Left kidney (tissue), 1 donor: ENCODE measurements at regions not wholly inside any gene's neighbourhood (a gene's known extent, or its start where the extent isn't known, plus 50 kb on each side); places are given as distances from the start of the nearest gene placed in this dataset.

Source experiments
- DNase-seq: peaks from one replicate; pipeline ENCODE4 v3.0.0-alpha.2; 2013

DNA sequence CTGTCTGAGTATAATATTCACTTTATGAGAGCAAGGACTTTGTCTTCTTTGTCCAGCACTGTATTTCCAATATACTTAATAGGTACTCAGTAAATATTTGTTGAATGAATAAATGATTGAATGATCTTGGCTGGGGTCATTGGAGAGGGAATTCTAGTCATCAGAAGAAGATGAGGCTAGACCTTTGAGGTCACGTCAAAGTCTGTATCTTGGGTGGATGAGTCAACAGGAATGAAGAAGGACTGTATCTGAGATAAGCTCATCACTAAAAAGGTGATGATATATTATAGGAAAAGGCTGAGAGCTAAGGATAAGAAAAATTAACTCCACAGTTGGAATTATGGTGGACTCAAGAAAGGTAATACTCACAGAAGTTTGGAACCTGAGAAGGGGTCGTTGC is 125.1 kb upstream of the MAGI3 start:
- DNase-seq = no peak

DNA sequence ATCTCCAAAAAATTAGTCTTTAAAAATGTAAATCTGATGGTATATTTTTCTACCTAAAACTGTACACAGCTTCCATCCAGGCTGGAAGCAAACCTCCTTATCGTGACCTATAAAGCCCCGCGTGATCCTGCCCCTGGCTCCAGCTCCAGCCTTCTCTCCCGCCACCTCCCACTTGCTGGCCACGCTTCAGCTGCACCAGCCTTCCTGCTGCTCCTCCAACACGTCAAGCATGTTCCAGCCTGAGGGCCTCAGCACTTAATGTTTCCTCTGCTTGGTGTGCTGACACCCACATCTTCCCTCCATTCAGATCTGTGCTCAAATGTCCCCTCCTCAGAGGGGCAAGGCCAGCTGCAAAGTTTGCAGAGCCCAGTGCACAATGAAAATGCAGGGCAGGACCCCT is 123.5 kb upstream of the MAGI3 start:
- peak; percentile 43 for DNase-seq

DNA sequence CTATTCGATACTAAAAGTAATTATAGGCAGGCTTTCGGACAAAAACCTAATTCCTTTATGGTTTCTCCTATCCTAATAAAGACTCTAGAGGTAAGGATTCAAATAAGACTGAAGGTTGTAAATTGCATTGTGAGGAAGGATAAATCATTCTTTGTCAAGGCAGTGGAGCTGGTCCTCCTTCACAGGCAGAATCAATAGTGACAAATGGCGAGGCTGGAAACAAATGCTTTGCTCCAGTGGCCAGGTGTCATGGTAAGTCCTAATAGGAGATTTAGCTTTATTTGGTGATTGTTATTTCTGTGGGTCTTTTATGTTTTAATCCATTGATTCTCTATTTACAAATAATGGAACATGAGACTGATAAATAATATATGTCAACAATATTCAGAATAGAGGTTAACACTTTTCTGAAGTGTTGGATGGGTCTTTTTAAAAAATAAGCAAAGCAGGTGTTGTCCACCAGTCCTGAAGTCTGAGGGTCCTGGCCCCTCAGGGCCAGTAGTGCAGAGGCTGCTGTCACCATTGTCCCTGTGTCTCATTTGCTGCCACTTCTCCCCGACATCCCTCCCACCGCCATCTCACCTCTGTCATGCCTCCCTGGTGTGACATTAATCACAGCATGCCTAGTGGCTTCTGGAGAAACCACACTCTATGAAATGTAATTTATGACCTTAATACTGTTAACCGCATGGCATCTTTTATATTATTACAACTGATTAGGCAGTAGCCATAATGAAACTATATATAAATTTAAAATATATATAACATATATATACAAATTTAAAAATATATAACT is 120.9 kb upstream of the MAGI3 start:
- no peak for DNase-seq

DNA sequence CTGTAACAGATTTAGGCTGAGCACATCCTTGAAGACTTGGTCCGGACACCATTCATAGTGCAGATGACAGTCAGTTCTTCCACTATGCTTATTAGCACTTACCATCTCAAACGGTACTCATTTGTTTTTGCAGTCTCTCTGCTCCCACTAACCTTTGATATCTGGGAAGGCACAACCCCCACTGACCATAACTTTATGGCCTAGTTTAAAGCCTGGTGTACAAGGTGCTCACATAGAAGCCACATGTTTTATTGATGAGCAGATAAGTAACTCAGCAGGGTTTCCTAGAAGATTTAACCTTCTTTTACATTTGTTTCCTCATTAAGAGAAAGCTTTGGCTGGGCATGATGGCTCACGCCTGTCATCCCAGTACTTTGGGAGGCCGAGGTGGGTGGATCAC is 119.3 kb upstream of the MAGI3 start:
- no peak for DNase-seq

DNA sequence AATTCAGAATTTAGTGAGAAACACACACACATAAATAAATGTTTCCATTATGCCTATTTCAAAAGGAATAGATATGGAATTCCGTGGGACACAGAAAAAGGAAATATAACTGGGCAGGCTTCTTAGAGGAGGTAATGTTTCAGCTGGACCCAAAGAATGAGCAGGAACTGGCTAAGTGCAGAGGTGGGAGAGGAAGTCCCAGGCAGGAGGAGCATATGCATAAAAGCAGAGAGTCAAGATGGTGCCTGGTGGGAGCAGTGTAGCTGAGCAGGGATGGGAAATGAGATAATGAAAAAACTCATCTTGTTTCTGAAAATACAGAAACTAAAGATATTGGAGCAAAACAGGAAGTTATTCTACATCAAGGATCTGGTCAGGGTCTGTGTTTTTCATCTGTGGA is 115.2 kb upstream of the MAGI3 start:
- DNase-seq = no peak

DNA sequence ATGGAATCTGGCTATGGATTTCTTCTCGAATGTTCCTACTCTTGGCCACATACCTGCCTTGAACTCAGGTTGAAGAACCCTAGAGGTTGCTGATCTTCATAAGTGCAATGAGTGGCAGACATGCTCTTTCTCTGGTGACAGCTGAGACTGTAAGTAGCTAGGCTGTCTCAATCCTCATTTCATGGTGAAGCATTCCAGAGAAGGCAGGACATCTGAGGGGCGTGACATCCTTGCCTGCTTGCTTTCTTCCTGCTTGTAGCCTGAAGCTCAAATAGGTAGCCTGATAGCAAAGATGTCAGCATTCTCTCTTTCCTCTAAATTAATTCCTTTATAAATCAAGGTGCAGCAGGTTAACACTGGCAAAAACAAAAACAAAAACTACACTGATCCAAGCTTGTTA is 114.6 kb upstream of the MAGI3 start:
- DNase-seq = no peak

DNA sequence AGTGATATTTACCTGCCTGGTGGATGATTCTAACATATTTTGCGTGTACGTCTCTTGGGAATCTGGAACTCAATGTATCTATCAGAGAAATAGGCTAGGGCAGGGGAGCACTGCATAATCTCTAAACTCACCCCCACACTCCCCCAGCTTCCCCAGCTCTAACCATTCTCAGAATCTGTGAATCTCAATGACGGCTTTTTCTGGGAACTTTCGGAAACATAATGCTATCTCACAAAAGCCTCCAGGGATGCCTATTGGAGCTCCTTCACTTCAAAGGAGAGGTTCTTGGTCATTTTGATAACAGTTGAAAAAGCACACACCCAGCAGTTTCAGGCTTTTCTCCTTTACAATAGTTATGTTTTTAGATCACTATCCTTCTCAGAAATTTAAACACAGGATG is 113.8 kb upstream of the MAGI3 start:
- DNase-seq = no peak

DNA sequence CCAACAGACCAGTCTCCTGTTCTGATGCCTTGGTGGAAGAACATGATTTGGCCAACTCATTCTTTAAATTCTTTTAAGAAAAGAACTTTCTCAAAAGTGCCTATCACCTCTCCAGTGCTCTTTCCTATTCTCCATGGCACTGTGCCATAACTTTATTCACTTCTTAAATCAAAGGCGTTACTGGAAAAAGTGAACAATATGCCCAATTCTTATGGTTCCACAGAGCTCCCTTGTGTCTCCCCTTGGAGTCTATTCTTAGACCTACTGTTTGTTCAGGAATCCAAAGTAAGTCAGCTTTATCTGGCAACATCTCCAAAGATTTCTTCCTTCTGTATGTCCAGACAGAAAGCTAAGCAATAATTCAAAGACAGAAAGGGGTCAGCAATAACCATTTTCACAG is 111.9 kb upstream of the MAGI3 start:
- DNase-seq = no peak

DNA sequence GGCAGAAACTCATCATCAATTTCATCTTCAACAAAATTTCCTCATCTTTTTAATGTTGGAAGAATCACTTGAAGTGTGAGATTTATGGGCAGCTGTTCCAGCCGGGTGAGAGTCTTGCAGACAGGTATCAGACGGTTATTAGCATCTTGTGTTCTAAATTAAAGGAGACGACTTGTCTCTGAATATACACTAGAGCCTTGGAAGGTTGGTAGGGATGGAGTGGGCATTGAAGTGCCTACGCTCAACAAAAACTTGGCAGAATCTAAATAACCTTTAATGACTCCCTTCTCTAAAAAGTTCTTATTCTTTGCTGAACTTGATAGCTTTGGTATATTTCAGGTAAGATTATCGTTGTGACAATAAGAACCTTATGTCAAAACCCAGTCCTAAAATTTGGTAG is 111.5 kb upstream of the MAGI3 start:
- DNase-seq = no peak

DNA sequence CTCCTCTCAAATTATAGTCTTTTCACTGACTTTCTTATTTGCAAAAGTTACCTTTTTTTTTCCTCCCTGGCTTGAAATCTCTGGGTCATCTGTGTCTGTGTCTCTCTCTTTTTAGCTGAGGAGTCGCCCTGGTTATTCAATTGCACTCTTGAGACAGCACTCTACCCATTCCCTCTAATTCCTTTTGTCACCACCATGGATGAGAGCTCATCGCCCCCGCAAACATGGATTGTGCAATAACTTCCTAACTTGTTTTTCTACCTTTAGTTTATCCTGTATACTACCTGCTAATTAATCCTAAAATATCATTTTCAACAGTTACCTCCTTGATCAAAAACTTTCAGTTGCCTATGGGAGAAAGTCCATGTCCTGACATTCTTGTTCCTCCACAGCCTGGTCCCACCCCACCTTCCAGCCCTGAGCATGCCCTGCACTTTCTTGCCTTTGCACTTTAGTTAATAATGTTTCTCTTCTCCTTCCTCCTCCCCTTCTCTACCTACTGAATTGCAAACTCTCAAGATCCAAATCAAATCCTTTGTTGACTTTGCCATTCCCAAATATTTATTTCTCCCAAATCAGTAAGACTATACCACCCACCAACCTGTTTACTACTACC is 110.4 kb upstream of the MAGI3 start:
- no peak for DNase-seq

DNA sequence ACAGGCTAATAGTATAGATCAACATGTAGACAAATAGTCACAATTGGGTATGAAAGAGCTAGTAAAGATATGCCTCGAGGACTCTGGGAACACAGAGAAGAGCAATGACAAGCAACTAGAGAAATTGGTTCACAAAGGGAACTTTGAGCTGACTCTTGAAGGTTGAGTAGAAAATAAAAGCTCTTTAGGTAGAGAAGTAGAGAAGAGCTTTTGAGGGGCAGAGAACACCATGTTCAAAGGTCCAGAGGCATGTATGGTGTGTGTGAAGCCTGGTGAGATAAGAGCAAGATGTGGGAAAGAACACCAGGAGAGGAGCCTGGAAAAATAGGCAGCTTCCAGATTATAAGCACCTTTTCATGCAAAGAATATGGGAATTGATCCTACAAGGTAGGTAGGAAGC is 109.7 kb upstream of the MAGI3 start:
- DNase-seq = no peak

DNA sequence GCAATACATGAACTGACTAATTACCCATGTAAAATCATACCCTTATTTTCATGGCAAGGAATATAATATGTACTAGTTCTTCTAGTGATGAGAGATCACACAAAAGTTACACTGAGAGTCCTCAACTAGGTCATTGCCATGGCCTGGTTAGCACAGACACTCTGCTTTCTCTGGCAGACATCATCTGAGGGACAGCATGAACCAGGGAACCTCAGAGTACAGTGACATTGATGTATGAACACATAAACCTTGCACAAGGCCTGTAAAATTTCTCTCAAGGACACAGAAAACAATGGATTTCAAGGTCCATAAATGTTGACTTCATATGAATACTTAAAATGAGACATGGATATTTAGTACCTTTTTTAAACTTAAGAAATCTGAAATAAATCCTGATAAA is 108.8 kb upstream of the MAGI3 start:
- DNase-seq = no peak

DNA sequence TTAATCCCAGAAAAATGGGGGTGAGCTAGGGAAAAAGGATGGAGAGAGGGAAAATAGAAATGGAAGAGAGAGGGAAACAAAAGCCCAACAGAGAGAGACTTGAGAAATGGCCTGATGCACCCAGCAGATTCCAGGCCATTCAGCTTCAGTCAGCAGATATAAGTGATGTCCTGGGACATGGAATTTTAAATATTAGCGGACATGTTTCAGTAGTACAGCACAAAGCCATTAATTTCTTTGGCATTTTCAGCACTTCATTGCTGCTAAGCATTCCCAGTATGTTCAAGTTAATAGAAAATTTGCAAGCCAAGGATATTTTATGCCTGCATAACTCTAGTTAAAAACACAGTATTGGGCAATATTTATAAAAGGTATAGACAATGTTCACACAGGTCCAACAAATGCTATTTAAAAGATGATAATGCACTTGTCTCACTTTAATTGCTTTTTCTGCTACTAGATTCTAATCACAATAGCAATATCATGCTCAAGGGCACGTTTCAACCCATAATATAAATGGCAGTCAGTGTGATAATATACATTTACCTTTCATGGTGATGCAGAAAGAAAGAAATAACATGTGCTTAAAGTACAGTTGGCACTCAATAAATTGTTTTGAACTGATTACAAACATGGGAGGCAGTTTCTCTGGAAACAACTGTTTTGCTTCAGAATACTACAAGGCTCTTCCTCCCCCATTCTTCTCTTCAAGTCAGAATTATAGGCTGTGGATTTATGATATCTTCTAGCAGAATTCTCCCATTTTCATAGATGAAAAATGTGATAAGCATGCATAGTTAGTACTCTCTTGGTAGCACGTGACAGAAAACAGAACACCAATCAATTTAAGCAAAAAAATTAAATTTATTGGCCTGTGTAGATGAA is 108.1 kb upstream of the MAGI3 start:
- no peak for DNase-seq

DNA sequence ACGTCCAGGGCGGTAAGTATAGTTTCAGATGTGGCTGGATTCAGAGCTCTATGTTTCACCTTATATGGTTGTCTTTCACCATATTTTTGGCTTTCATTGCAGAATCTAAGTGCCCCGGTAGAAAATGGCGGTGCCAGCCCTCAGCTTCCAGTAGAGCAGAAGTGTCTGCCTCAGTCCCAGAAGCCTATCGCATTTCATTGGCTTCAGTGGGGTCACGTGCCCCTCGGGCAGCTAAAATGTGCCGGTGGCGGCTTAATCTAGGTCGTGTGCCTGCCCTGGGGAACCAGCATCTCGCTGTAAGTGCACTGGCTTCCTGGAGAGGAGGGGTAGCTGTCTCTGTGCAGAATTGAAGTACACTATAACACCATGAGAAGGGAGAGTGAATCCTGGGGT is 107.4 kb upstream of the MAGI3 start:
- no peak for DNase-seq

DNA sequence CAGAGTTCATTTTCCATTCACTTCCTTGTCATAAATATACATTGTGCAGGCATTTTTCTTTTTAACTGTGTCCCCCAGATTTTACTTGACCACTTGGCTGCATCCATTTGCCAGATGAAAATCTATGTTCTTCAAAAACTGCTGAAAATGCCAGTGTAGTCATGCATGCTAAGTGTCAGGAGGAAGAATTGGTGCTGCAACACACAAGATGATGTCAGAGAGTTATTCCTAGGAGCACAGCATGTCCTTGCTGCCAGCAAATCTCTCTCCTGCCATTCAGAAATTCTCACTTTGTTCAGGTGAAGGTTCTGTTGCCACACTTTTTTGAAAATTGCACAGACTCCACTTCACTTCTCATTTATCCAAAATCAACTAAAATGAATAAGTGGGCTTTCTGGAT is 106.4 kb upstream of the MAGI3 start:
- no peak for DNase-seq

DNA sequence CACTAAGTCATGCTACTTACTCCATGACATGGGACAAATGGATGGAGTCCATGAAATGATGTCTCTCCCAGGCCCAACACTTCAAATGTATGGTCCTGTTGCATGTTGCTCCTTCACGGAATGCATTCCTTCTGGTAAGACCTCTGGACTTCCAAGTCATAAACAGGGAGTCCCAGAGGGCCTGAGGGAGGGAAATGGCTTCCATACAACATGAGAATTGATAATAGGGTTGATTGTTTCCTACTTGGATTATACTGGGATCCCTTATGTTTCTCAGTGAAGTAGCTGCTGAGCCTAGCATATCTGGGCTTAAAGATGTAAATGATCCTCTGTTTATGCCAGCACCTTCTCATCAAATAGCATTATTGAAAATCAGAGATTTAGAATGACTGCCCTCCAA is 104.2 kb upstream of the MAGI3 start:
- DNase-seq = no peak

DNA sequence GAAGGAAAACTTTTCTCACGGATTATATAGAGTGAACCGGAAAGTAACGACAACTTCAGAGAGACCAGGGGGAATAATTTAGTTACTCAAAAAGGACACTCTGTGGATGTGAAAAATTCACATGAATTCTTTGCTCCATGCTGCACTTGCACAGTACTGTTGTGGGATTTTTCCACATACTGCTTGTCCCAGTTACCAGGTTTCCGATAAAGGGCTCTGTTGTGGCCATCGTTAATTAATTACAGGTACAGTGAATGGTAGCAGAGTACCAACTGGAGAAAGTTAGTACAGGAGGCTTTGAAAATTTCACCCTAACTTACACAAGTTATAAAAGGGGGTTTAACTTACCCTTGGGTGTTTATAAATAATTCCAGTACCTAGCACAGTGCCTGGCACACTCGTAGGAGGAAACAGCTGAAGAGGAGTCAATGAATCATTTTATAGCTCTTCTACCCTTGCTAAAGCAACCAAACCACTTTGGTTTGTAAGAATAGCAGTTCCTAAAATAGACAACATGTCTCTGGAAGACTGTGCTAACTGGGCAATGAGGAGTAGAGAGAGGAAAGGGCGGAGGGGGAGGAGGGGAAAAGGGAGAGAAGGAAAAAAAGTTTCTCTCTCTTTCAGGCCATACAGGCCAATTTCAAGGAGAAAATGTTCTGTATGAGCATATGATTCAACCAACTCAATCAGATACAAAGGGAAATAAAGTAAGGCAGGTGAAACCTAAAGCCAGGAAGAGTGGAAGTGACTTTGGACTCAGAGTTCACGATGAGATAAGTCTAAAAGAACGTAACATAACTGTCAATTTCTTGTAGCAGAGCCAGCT is 98.3 kb upstream of the MAGI3 start:
- DNase-seq = no peak

DNA sequence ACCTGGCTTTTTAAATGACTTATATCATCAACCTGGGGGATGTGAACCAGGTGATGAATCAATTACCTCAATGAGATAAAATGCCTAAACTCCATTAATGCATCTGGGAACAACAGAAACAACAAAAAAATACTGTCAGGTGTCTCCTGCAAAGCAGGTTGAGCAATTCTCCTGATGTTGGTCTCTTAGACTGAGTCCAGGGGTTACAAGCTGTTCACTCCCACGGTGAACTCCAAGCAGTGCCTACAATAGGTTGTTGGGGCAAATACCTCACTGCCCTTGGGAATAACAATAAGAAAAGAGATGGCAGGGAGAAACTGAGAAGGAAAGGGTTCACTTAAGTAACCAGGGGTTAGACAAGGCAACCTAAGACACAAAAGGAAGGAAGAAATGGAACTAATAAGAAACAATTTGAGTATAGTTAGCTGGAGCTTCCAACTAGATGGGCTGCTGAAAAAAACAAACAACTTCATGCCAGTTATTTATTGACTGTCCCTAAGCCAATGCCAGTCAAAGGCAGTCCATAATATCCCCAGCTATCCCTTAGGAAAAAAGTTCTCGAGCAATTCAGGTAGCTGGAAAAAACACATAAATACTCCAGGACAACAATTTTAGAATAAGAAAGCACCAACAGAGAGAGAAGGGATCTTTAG is 97.6 kb upstream of the MAGI3 start:
- no peak for DNase-seq

DNA sequence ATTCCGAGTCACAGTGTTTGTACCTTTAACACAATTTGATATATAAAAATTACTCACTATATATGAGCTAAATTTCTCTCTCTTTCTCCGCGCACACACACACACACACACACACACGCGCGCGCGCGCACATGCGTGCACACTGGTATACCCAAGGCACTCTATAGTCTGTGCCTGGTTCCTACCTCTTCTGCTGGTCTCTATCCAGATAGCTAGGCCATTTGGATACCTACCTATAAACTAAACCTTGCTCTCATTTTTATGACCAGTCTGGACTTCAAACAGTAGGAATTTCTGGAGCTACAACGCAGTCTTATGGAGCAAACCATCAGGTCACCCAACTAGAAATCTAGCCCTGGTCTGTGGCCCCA is 97.1 kb upstream of the MAGI3 start:
- no peak for DNase-seq

DNA sequence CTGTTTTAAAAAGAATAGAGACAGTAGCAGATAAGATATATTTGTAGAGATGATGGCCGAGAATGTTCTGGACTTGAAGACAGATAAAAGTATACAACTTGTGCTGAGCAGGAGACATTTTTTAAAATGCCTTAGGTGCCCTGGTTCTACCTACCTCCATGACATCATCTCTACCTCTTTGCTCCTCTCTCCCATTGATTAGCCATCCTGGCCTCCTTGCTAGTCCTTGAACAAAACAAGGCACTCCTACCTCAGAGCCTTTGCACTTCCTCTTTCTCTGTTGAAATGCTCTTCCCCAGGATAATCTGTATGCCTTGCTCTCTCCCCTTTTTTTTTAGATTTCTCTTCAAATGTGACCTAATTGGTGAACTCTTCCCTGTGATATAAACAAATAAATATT is 92.6 kb upstream of the MAGI3 start:
- no peak for DNase-seq

DNA sequence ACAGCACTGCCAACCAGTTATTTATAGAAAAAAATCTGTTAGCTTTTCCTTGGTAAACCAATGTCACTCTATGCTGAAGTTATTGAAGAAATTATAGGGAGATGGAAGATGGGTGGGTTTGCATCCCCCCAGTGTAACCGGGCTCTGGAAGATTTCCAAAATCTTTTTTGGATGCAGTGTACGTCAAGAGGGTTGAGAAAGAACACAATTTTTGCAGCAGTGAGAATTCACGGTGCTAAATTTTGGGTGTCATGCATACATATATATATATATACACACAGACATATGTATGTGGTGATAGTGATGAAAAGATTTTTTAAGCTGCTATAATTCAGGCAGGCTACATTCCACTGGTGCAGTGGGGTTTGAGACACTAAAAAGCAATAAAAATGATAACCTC is 91.4 kb upstream of the MAGI3 start:
- DNase-seq = no peak

DNA sequence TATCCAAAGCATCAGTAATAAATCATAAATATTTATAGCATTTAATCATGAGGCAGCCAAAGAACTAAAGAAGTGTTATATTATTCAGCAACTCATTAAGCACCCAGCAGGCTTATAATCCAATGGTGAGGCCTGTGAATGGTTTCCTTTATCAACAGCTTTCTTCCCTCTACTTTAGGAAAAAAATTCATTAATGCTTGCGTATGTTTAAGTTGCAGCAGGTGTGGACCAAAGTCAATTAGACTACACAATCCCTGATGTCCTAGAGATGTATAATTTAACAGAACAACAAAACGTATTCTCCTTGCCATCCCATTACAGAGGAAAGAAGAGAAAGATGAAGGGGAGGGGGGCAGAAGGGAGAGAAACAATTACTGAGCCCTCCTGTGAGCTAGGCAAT is 87.7 kb upstream of the MAGI3 start:
- DNase-seq = no peak
